DND-41 (cell line): ENCODE measurements at regions not wholly inside any gene's neighbourhood (a gene's known extent, or its start where the extent isn't known, plus 50 kb on each side); places are given as distances from the start of the nearest gene placed in this dataset.

Experiments
- ATAC-seq: fragments of 200-7000 bp; cut with Tn5 transposase; 3 replicates; pipeline ENCODE4 v1.9.1; 2021; ENCODE audit warnings: low read depth; ENCODE audit not compliant: insufficient read depth
- DNase-seq: peaks from one replicate; pipeline ENCODE4 v3.0.0-alpha.2; 2020
- H2AFZ ChIP-seq: 2 replicates; pipeline ENCODE4 v1.6.0; 2012; ENCODE audit warnings: low read depth, low read length
- H3K27ac ChIP-seq: 2 replicates; pipeline ENCODE4 v1.5.1; 2012; ENCODE audit warnings: low read length, inconsistent platforms
- H3K27me3 ChIP-seq: fragments of 200-600 bp; sonication (generic); 2 replicates; pipeline ENCODE4 v1.6.0; 2012; ENCODE audit warnings: low read length, mild to moderate bottlenecking, inconsistent platforms; ENCODE audit not compliant: insufficient read depth, poor library complexity
- H3K36me3 ChIP-seq: 2 replicates; pipeline ENCODE4 v1.5.1; 2012; ENCODE audit warnings: low read length, inconsistent platforms; ENCODE audit not compliant: insufficient read depth
- H3K4me1 ChIP-seq: 2 replicates; pipeline ENCODE4 v1.5.1; 2012; ENCODE audit warnings: mild to moderate bottlenecking, low read length; ENCODE audit not compliant: insufficient read depth
- H3K4me2 ChIP-seq: 2 replicates; pipeline ENCODE4 v1.6.0; 2012; ENCODE audit warnings: mild to moderate bottlenecking, moderate library complexity, low read length, inconsistent platforms; ENCODE audit not compliant: insufficient read depth
- H3K4me3 ChIP-seq, 2 experiments: fragments of 200-600 bp in 1 of 2; shearing (Covaris generic) in 1 of 2; 2 replicates each; pipeline ENCODE4 v1.5.1; 2012 to 2016; ENCODE audit warnings: inconsistent platforms in 2 of 2, low read length in 2 of 2, mild to moderate bottlenecking in 2 of 2, low read depth in 1 of 2, moderate library complexity in 1 of 2
- H3K79me2 ChIP-seq: 2 replicates; pipeline ENCODE4 v1.6.0; 2012; ENCODE audit warnings: low read length, inconsistent platforms; ENCODE audit not compliant: insufficient read depth
- H3K9ac ChIP-seq: 2 replicates; pipeline ENCODE4 v1.6.0; 2012; ENCODE audit warnings: low read depth, mild to moderate bottlenecking, inconsistent platforms, low read length, moderate library complexity
- H3K9me3 ChIP-seq: 2 replicates; pipeline ENCODE4 v1.5.1; 2012; ENCODE audit warnings: low read length, moderate library complexity, mild to moderate bottlenecking, inconsistent platforms; ENCODE audit not compliant: insufficient read depth, severe bottlenecking
- H4K20me1 ChIP-seq: 2 replicates; pipeline ENCODE4 v1.6.0; 2012; ENCODE audit warnings: low read length; ENCODE audit not compliant: insufficient read depth
- EZH2 ChIP-seq: IDR thresholded peaks from 3 replicates; pipeline ENCODE4 v1.6.1; 2012; ENCODE audit warnings: borderline replicate concordance, low read depth, mild to moderate bottlenecking, moderate library complexity, low read length, inconsistent platforms; ENCODE audit not compliant: severe bottlenecking
- TF ChIP-seq, protein P1 (sequence below): IDR thresholded peaks from 2 replicates; pipeline ENCODE4 v1.5.1; 2012; ENCODE audit warnings: borderline replicate concordance, low read length, moderate library complexity, mild to moderate bottlenecking; ENCODE audit not compliant: poor library complexity, severe bottlenecking; ENCODE audit errors: extremely low read depth

GRCh38 chr17:56648321-56648720 is 54.8 kb downstream of the NOG start:
- Histone ChIP-seq H3K4me1 (no peaks in the 10 kb centered on the region), H3K9ac (no peak overlapping the region), H3K27me3 (peaks cover 23% of the 10 kb centered on the region), H3K4me3 (no peak overlapping the region), H3K36me3 (no peaks in the 10 kb centered on the region), H4K20me1 (no peaks in the 10 kb centered on the region), H3K9me3 (no peaks in the 10 kb centered on the region), H3K4me2 (no peak overlapping the region), H2AFZ (no peak overlapping the region), H3K79me2 (no peaks in the 10 kb centered on the region), H3K27ac (no peak overlapping the region)
- ATAC-seq (no peak), DNase-seq (no peak)
- TF ChIP-seq, protein P1, sequence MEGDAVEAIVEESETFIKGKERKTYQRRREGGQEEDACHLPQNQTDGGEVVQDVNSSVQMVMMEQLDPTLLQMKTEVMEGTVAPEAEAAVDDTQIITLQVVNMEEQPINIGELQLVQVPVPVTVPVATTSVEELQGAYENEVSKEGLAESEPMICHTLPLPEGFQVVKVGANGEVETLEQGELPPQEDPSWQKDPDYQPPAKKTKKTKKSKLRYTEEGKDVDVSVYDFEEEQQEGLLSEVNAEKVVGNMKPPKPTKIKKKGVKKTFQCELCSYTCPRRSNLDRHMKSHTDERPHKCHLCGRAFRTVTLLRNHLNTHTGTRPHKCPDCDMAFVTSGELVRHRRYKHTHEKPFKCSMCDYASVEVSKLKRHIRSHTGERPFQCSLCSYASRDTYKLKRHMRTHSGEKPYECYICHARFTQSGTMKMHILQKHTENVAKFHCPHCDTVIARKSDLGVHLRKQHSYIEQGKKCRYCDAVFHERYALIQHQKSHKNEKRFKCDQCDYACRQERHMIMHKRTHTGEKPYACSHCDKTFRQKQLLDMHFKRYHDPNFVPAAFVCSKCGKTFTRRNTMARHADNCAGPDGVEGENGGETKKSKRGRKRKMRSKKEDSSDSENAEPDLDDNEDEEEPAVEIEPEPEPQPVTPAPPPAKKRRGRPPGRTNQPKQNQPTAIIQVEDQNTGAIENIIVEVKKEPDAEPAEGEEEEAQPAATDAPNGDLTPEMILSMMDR = no peak
- no peak for TF ChIP-seq EZH2

GRCh38 chr17:56648806-56649205 is 55.3 kb downstream of the NOG start:
- Histone ChIP-seq H3K4me2 (no peak overlapping the region), H3K4me1 (no peaks in the 10 kb centered on the region), H3K27me3 (peaks cover 23% of the 10 kb centered on the region), H2AFZ (no peak overlapping the region), H3K4me3 (no peak overlapping the region), H3K79me2 (no peaks in the 10 kb centered on the region), H3K9me3 (no peaks in the 10 kb centered on the region), H3K36me3 (no peaks in the 10 kb centered on the region), H4K20me1 (no peaks in the 10 kb centered on the region), H3K27ac (no peak overlapping the region), H3K9ac (no peak overlapping the region)
- DNase-seq = no peak
- no peak for ATAC-seq
- TF ChIP-seq, protein P1 = no peak
- TF ChIP-seq EZH2 = no peak

GRCh38 chr17:56652628-56653027 is 59.1 kb downstream of the NOG start:
- Histone ChIP-seq H3K79me2 (no peaks in the 10 kb centered on the region), H3K27ac (no peak overlapping the region), H3K27me3 (peaks cover 4% of the 10 kb centered on the region), H4K20me1 (no peaks in the 10 kb centered on the region), H3K4me3 (no peak overlapping the region), H3K9ac (no peak overlapping the region), H3K4me2 (no peak overlapping the region), H3K9me3 (no peaks in the 10 kb centered on the region), H3K4me1 (no peaks in the 10 kb centered on the region), H3K36me3 (no peaks in the 10 kb centered on the region), H2AFZ (no peak overlapping the region)
- ATAC-seq (no peak), DNase-seq (no peak)
- no peak for TF ChIP-seq EZH2
- TF ChIP-seq, protein P1 = no peak

- H2AFZ ChIP-seq = no peak overlapping the region
- no peaks in the 10 kb centered on the region for H3K27me3 ChIP-seq
- TF ChIP-seq, protein P1 = peak; percentile 79
- TF ChIP-seq EZH2 = no peak
- H3K9me3 ChIP-seq = no peaks in the 10 kb centered on the region
- H3K27ac ChIP-seq = no peak overlapping the region
- H3K36me3 ChIP-seq = no peaks in the 10 kb centered on the region
- DNase-seq = peak; percentile 53
- H3K4me2 ChIP-seq = no peak overlapping the region
- no peak overlapping the region for H3K4me3 ChIP-seq
- H4K20me1 ChIP-seq = no peaks in the 10 kb centered on the region
- H3K4me1 ChIP-seq = no peaks in the 10 kb centered on the region
- peak; percentile 82 for ATAC-seq
- no peak overlapping the region for H3K9ac ChIP-seq
- no peaks in the 10 kb centered on the region for H3K79me2 ChIP-seq
Measured at GRCh38 chr17:56653877-56654276, 60.4 kb downstream of the NOG start.
